ENCODE measurements at regions not wholly inside any gene's neighbourhood (a gene's known extent, or its start where the extent isn't known, plus 50 kb on each side); places are given as distances from the start of the nearest gene placed in this dataset.

DNA sequence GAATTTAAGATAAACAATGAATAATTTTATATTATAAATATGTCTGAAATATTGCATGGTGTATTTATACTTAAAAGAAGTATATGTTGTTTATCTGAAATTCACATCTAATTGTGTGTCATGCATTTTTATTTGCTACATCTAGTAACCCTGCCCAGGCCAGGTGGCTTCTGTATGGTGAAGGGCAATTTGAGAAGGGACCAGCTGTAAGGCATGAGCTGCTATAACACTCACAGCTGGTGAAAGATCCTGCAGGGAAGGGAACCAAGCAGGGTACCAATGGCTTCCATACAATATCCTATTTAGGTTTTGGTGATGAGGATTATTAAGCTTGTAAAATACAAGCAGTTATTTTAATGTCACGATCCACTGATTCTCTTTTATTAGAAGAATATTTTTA lies 921.8 kb upstream of the GJE1 start:
- FAIRE-seq (no peak), DNase-seq (ENCODE audit: low read depth) (no peak)
- no peaks in the 10 kb centered on the region for H3K27me3 ChIP-seq (ENCODE audit: control insufficient read depth, insufficient read depth, low read length)
- no peak for TF ChIP-seq CTCF (IDR thresholded peaks at IDR 0.05; ENCODE audit: insufficient read depth, low read length, severe bottlenecking)
- no peaks in the 10 kb centered on the region for H3K36me3 ChIP-seq (ENCODE audit: control insufficient read depth, insufficient read depth, low read length)
- no peak overlapping the region for H3K4me3 ChIP-seq (ENCODE audit: low read depth, low read length)

DNA sequence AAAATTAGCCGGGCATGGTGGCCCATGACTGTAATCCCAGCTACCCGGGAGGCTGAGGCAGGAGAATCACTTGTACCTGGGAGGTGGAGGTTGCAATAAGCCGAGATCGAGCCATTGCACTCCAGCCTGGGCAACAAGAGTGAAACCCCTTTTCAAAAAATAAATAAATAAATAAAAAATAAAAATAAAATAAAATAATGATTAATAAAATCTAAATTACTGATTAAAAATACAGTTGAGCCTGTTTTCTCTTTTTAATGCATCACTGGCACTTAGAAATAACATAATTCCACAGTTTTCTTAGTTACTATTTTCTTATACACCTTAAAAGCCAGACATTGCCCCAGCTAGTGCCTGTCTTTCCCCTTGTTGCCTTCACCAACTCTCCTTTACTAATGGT lies 922.8 kb upstream of the GJE1 start:
- no peak for TF ChIP-seq CTCF (IDR thresholded peaks at IDR 0.05; ENCODE audit: insufficient read depth, low read length, severe bottlenecking)
- Histone ChIP-seq H3K36me3 (ENCODE audit: control insufficient read depth, insufficient read depth, low read length) (no peaks in the 10 kb centered on the region), H3K27me3 (ENCODE audit: control insufficient read depth, insufficient read depth, low read length) (no peaks in the 10 kb centered on the region), H3K4me3 (ENCODE audit: low read depth, low read length) (no peak overlapping the region)
- DNase-seq (ENCODE audit: low read depth) (no peak), FAIRE-seq (no peak)

DNA sequence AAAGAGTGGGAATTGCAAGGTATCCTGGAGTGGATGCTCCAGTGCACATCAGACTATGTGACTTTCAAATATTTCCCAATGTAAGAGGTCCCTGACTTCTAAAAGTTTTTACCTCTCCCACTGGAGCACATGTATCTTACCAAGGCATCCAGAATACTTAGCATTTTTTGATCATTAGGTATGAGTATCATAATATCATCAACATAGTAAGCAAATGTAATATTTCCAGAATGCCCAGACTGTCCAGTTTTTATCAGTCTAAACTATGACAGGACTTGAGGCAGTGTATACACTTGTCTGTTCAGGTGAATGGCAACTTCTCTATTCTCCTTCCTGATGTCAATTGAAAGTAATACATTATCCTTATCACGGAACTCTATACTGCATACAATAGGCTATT lies 924.6 kb upstream of the GJE1 start:
- FAIRE-seq: no peak
- H3K4me3 ChIP-seq (ENCODE audit: low read depth, low read length): no peak overlapping the region
- TF ChIP-seq CTCF (IDR thresholded peaks at IDR 0.05; ENCODE audit: insufficient read depth, low read length, severe bottlenecking): no peak
- H3K27me3 ChIP-seq (ENCODE audit: control insufficient read depth, insufficient read depth, low read length): no peaks in the 10 kb centered on the region
- DNase-seq (ENCODE audit: low read depth): no peak
- H3K36me3 ChIP-seq (ENCODE audit: control insufficient read depth, insufficient read depth, low read length): no peaks in the 10 kb centered on the region

DNA sequence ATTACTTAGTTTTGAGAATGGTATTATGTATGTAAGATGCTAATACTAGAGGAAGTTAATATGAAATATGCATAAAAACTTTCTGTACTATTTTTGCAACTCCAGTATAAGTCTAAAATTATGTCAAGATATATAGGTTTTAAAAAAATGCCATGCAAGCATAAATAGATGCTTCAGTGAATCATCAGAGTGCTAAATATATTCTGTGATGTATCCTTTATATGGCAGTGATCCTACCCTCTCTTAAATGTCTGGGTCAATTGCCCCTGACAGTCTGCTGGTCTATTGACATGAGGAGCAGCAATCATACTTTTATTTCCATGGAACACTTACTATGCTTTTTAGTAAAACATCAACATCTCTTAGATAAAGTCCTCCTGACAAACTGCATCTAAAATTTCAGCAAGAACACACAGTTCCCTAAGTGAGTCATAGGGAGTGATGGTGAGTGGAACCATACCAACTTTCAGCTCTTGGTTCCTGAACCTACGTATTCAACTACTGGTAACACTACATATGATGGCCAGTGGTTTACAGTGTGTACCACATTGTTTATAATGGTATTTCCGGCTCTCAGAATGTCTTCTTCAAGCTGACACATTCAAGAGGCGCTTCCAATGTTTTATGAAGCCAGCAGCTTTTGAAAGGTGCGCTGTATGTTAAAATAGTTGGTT lies 928.7 kb upstream of the GJE1 start:
- H3K4me3 ChIP-seq (ENCODE audit: low read depth, low read length): no peak overlapping the region
- FAIRE-seq (no peak), DNase-seq (ENCODE audit: low read depth) (peak; percentile 33)
- H3K36me3 ChIP-seq (ENCODE audit: control insufficient read depth, insufficient read depth, low read length): no peaks in the 10 kb centered on the region
- no peaks in the 10 kb centered on the region for H3K27me3 ChIP-seq (ENCODE audit: control insufficient read depth, insufficient read depth, low read length)
- TF ChIP-seq CTCF (IDR thresholded peaks at IDR 0.05; ENCODE audit: insufficient read depth, low read length, severe bottlenecking): no peak

DNA sequence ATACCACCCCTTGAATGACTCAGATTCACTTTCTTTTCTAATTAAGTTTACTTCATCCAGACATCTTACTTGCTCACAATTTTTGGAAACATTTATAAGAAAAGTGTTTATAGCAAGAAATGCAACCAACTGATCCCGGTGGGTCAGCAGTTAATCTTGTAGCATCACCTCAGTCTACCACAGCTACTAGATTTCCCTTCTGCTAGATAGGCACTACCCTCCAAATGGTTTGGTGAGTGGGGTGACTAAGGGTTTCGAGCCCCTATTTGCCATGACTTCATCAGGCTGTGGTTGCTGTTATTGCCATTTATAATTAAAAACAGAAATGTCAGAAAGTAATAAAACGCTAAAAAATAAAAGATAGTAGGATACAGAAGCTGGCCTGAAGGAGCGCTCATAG lies 930.1 kb upstream of the GJE1 start:
- FAIRE-seq (no peak), DNase-seq (ENCODE audit: low read depth) (no peak)
- TF ChIP-seq CTCF (IDR thresholded peaks at IDR 0.05; ENCODE audit: insufficient read depth, low read length, severe bottlenecking): no peak
- Histone ChIP-seq H3K36me3 (ENCODE audit: control insufficient read depth, insufficient read depth, low read length) (no peaks in the 10 kb centered on the region), H3K27me3 (ENCODE audit: control insufficient read depth, insufficient read depth, low read length) (no peaks in the 10 kb centered on the region), H3K4me3 (ENCODE audit: low read depth, low read length) (no peak overlapping the region)

GRCh38 chr6:141199074-141199473 lies 933.7 kb upstream of the GJE1 start:
- no peak for FAIRE-seq
- H3K27me3 ChIP-seq (ENCODE audit: control insufficient read depth, insufficient read depth, low read length): no peaks in the 10 kb centered on the region
- no peak overlapping the region for H3K4me3 ChIP-seq (ENCODE audit: low read depth, low read length)
- TF ChIP-seq CTCF (IDR thresholded peaks at IDR 0.05; ENCODE audit: insufficient read depth, low read length, severe bottlenecking): no peak
- DNase-seq (ENCODE audit: low read depth): no peak
- no peaks in the 10 kb centered on the region for H3K36me3 ChIP-seq (ENCODE audit: control insufficient read depth, insufficient read depth, low read length)

Data from bronchial epithelial cell (primary cell).